H9 (cell line): ENCODE measurements at regions not wholly inside any gene's neighbourhood (a gene's known extent, or its start where the extent isn't known, plus 50 kb on each side); places are given as distances from the start of the nearest gene placed in this dataset.

Source experiments
- DNase-seq: peaks from one replicate; pipeline ENCODE4 v3.0.0-alpha.2; 2017
- H2AFZ ChIP-seq: one replicate; pipeline ENCODE4 v1.6.1; 2013; ENCODE audit warnings: mild to moderate bottlenecking, low read length, control low read depth, moderate library complexity
- H2AK5ac ChIP-seq: 2 replicates; pipeline ENCODE4 v1.6.1; 2013; ENCODE audit warnings: low read length, control low read depth, mixed read lengths; ENCODE audit not compliant: insufficient read length
- H2BK120ac ChIP-seq: one replicate; pipeline ENCODE4 v1.6.1; 2013; ENCODE audit warnings: low read depth, mild to moderate bottlenecking, low read length, control low read depth, inconsistent platforms; ENCODE audit not compliant: poor library complexity, severe bottlenecking
- H2BK12ac ChIP-seq: 2 replicates; pipeline ENCODE4 v1.6.1; 2013; ENCODE audit warnings: low read length, control low read depth, mixed read lengths, low read depth; ENCODE audit not compliant: insufficient read length
- H2BK15ac ChIP-seq: 2 replicates; pipeline ENCODE4 v1.6.1; 2013; ENCODE audit warnings: low read depth, low read length, control low read depth
- H2BK20ac ChIP-seq: one replicate; pipeline ENCODE4 v1.6.1; 2013; ENCODE audit warnings: low read depth, mild to moderate bottlenecking, low read length, control low read depth, inconsistent platforms; ENCODE audit not compliant: poor library complexity, severe bottlenecking
- H2BK5ac ChIP-seq: 2 replicates; pipeline ENCODE4 v1.6.1; 2013; ENCODE audit warnings: low read length, control low read depth, mixed read lengths; ENCODE audit not compliant: insufficient read length
- H3K14ac ChIP-seq: 2 replicates; pipeline ENCODE4 v1.6.1; 2013; ENCODE audit warnings: low read length, control low read depth; ENCODE audit not compliant: insufficient read depth
- H3K18ac ChIP-seq: 2 replicates; pipeline ENCODE4 v1.6.1; 2013; ENCODE audit warnings: low read depth, mild to moderate bottlenecking, mixed read lengths, low read length, control low read depth; ENCODE audit not compliant: insufficient read length
- H3K23ac ChIP-seq: 2 replicates; pipeline ENCODE4 v1.6.1; 2013; ENCODE audit warnings: low read length, control low read depth, mixed read lengths, low read depth; ENCODE audit not compliant: insufficient read length
- H3K23me2 ChIP-seq: 2 replicates; pipeline ENCODE4 v1.6.1; 2013; ENCODE audit warnings: low read depth, mild to moderate bottlenecking, mixed read lengths, low read length, control low read depth; ENCODE audit not compliant: insufficient read length, poor library complexity, severe bottlenecking
- H3K27ac ChIP-seq: 2 replicates; pipeline ENCODE4 v1.5.1; 2013; ENCODE audit warnings: low read length, control low read depth, mixed read lengths, low read depth; ENCODE audit not compliant: insufficient read length
- H3K27me3 ChIP-seq: 2 replicates; pipeline ENCODE4 v1.6.1; 2013; ENCODE audit warnings: low read length, control low read depth, inconsistent platforms; ENCODE audit not compliant: insufficient read depth
- H3K4ac ChIP-seq: 2 replicates; pipeline ENCODE4 v1.6.1; 2013; ENCODE audit warnings: low read depth, mild to moderate bottlenecking, control low read depth, inconsistent platforms, low read length, moderate library complexity
- H3K4me1 ChIP-seq: 2 replicates; pipeline ENCODE4 v1.6.1; 2013; ENCODE audit warnings: low read length, control low read depth, inconsistent platforms; ENCODE audit not compliant: insufficient read depth
- H3K4me2 ChIP-seq: 2 replicates; pipeline ENCODE4 v1.6.1; 2013; ENCODE audit warnings: low read length, control low read depth, mixed read lengths; ENCODE audit not compliant: insufficient read length, insufficient read depth
- H3K56ac ChIP-seq: 2 replicates; pipeline ENCODE4 v1.6.1; 2013; ENCODE audit warnings: low read depth, mild to moderate bottlenecking, mixed read lengths, low read length, control low read depth; ENCODE audit not compliant: insufficient read length
- H3K79me1 ChIP-seq: 2 replicates; pipeline ENCODE4 v1.6.1; 2013; ENCODE audit warnings: low read depth, mild to moderate bottlenecking, moderate library complexity, low read length, control low read depth, inconsistent platforms; ENCODE audit not compliant: insufficient read depth, poor library complexity, severe bottlenecking
- H3K79me2 ChIP-seq: 2 replicates; pipeline ENCODE4 v1.6.1; 2013; ENCODE audit warnings: low read length, control low read depth, inconsistent platforms; ENCODE audit not compliant: insufficient read depth
- H3K9ac ChIP-seq: 2 replicates; pipeline ENCODE4 v1.6.1; 2013; ENCODE audit warnings: low read length, control low read depth, mixed read lengths; ENCODE audit not compliant: insufficient read length; ENCODE audit errors: extremely low read depth
- H3K9me3 ChIP-seq: one replicate; pipeline ENCODE4 v1.6.1; 2013; ENCODE audit warnings: low read depth, low read length, inconsistent platforms; ENCODE audit not compliant: control insufficient read depth
- H3T11ph ChIP-seq: one replicate; pipeline ENCODE4 v1.6.1; 2013; ENCODE audit warnings: mild to moderate bottlenecking, low read length, control low read depth, inconsistent platforms
- H4K20me1 ChIP-seq: one replicate; pipeline ENCODE4 v1.6.1; 2013; ENCODE audit not compliant: control insufficient read depth, insufficient read length, insufficient read depth
- H4K5ac ChIP-seq: 2 replicates; pipeline ENCODE4 v1.6.1; 2013; ENCODE audit warnings: low read depth, mild to moderate bottlenecking, mixed read lengths, low read length, control low read depth; ENCODE audit not compliant: insufficient read length
- H4K8ac ChIP-seq: replicated peaks from 2 replicates; pipeline ENCODE4 v1.6.1; 2013; ENCODE audit warnings: low read length, control low read depth, mixed read lengths, low read depth; ENCODE audit not compliant: insufficient read length
- H4K91ac ChIP-seq: 2 replicates; pipeline ENCODE4 v1.6.1; 2013; ENCODE audit warnings: low read depth, mild to moderate bottlenecking, moderate library complexity, mixed read lengths, low read length, control low read depth; ENCODE audit not compliant: insufficient read length
- H3K27ac Mint-ChIP-seq, 3 experiments: 2 replicates in 2 of 3; 3 replicates in 1 of 3; pipeline ENCODE4 v1.8.0; 2020 to 2021; ENCODE audit warnings: mixed read lengths in 3 of 3, mild to moderate bottlenecking in 1 of 3, moderate library complexity in 1 of 3
- H3K27me3 Mint-ChIP-seq: 2 replicates; pipeline ENCODE4 v1.8.0; 2021; ENCODE audit warnings: low read depth, mild to moderate bottlenecking, moderate library complexity, mixed read lengths
- H3K36me3 Mint-ChIP-seq, 3 experiments: 2 replicates in 2 of 3; 3 replicates in 1 of 3; pipeline ENCODE4 v1.8.0; 2020 to 2021; ENCODE audit warnings: low read depth in 3 of 3, mixed read lengths in 3 of 3; ENCODE audit not compliant: insufficient read depth in 1 of 3
- H3K4me1 Mint-ChIP-seq, 2 experiments: 2 replicates each; pipeline ENCODE4 v1.8.0; 2020; ENCODE audit warnings: mixed read lengths in 2 of 2
- H3K4me3 Mint-ChIP-seq, 2 experiments: 2 replicates in 1 of 2; 3 replicates in 1 of 2; pipeline ENCODE4 v1.8.0; 2020 to 2021; ENCODE audit warnings: mild to moderate bottlenecking in 2 of 2, mixed read lengths in 2 of 2, moderate library complexity in 1 of 2
- H3K9me3 Mint-ChIP-seq, 2 experiments: 2 replicates in 1 of 2; 3 replicates in 1 of 2; pipeline ENCODE4 v1.8.0; 2020; ENCODE audit warnings: mild to moderate bottlenecking in 2 of 2, mixed read lengths in 2 of 2, moderate library complexity in 1 of 2
- WGBS: extraction: QIAGEN DNeasy Blood & Tissue Kit; methylation state at CpG from one replicate; pipeline ENCODE4 v1.1.7; 2013; ENCODE audit warnings: missing lambda C conversion rate, low lambda C conversion rate, mixed read lengths; ENCODE audit not compliant: insufficient read length; ENCODE audit errors: extremely low coverage; 5-methylcytosine and 5-hydroxymethylcytosine counted together
- TF ChIP-seq, protein P1 (sequence below): fragments of 200-600 bp; sonication (generic); conservative IDR thresholded peaks from 3 replicates; pipeline ENCODE4 v1.8.0; 2021; ENCODE audit warnings: antibody characterized with exemption, mild to moderate bottlenecking

DNA sequence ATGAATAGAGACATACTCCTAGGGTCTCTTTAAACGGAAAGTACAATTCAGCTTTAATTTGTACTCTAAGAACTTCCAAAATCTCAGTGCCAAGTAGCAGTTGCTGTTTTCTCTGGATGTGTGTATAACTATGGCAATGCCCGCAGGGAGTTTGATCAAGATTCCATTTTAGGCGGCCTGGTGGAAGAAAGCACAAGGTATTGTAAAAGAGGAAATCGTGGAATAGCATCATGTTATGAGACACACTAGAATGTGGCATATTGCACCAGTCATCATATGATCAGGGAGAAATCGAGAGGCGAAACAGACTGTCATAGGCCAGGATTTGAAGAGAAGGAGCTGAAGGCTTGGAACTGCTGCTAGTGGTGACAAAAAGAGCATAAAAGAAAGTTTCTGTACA, 316.2 kb upstream of the FMN2 start:
- no peaks in the 10 kb centered on the region for H3K27me3 Mint-ChIP-seq
- no peak overlapping the region for H2BK5ac ChIP-seq

More for the DNA sequence above, 316.2 kb upstream of the FMN2 start:
- H3K4me3 Mint-ChIP-seq, result no peak overlapping the region
- TF ChIP-seq, protein P1, sequence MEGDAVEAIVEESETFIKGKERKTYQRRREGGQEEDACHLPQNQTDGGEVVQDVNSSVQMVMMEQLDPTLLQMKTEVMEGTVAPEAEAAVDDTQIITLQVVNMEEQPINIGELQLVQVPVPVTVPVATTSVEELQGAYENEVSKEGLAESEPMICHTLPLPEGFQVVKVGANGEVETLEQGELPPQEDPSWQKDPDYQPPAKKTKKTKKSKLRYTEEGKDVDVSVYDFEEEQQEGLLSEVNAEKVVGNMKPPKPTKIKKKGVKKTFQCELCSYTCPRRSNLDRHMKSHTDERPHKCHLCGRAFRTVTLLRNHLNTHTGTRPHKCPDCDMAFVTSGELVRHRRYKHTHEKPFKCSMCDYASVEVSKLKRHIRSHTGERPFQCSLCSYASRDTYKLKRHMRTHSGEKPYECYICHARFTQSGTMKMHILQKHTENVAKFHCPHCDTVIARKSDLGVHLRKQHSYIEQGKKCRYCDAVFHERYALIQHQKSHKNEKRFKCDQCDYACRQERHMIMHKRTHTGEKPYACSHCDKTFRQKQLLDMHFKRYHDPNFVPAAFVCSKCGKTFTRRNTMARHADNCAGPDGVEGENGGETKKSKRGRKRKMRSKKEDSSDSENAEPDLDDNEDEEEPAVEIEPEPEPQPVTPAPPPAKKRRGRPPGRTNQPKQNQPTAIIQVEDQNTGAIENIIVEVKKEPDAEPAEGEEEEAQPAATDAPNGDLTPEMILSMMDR, result no peak
- no peak for DNase-seq
- H4K5ac ChIP-seq, result no peak overlapping the region
- H3K9ac ChIP-seq, result no peak overlapping the region
- no peak overlapping the region for H2AFZ ChIP-seq
- no peaks in the 10 kb centered on the region for H4K20me1 ChIP-seq
- H3K4me2 ChIP-seq, result no peak overlapping the region
- no peak overlapping the region for H2AK5ac ChIP-seq
- H3K4me1 ChIP-seq, result no peaks in the 10 kb centered on the region
- H3K27me3 ChIP-seq, result no peaks in the 10 kb centered on the region
- no peak overlapping the region for H3K4ac ChIP-seq
- H3K56ac ChIP-seq, result no peak overlapping the region
- no peak overlapping the region for H3K27ac ChIP-seq
- peaks cover 0 to 4% (median 0%) of the 10 kb centered on the region in 3 experiments; a peak in 1 of 7 replicates for H3K36me3 Mint-ChIP-seq
- H3K18ac ChIP-seq, result no peak overlapping the region
- peak overlapping the region in 1 of 3 experiments; percentile 11; a peak in 1 of 7 replicates for H3K27ac Mint-ChIP-seq
- H3K4me1 Mint-ChIP-seq, result peaks cover 10% of the 10 kb centered on the region in 2 experiments
- WGBS, result no CpG with 5 or more reads among the region's 6 CpGs
- H4K91ac ChIP-seq, result no peak overlapping the region
- H2BK20ac ChIP-seq, result no peak overlapping the region
- no peaks in the 10 kb centered on the region for H3K79me2 ChIP-seq
- no peak overlapping the region for H3K23ac ChIP-seq
- H3K9me3 ChIP-seq, result no peaks in the 10 kb centered on the region
- H3K79me1 ChIP-seq, result no peaks in the 10 kb centered on the region
- H2BK120ac ChIP-seq, result no peak overlapping the region
- H3K9me3 Mint-ChIP-seq, result no peaks in the 10 kb centered on the region
- H3K14ac ChIP-seq, result no peak overlapping the region
- no peak overlapping the region for H4K8ac ChIP-seq
- H2BK12ac ChIP-seq, result no peak overlapping the region
- H3K23me2 ChIP-seq, result no peaks in the 10 kb centered on the region
- no peak overlapping the region for H2BK15ac ChIP-seq
- H3T11ph ChIP-seq, result no peak overlapping the region
